GM18868 (cell line): ENCODE measurements at regions not wholly inside any gene's neighbourhood (a gene's known extent, or its start where the extent isn't known, plus 50 kb on each side); places are given as distances from the start of the nearest gene placed in this dataset.

Experiments used
- ATAC-seq: cut with Tn5 transposase; IDR thresholded peaks from one replicate; pipeline ENCODE4 v1.9.1; 2021; ENCODE audit warnings: mild to moderate bottlenecking, moderate library complexity; ENCODE audit not compliant: unreplicated experiment

GRCh38 chr3:99376926-99377325 lies 261.5 kb upstream of the COL8A1 start:
- ATAC-seq: no peak

GRCh38 chr3:99373846-99374210 lies 264.6 kb upstream of the COL8A1 start:
- no peak for ATAC-seq

- no peak for ATAC-seq
Observed at GRCh38 chr3:99373088-99373845, 265.1 kb upstream of the COL8A1 start.

GRCh38 chr3:99366663-99367429 lies 271.5 kb upstream of the COL8A1 start:
- ATAC-seq: no peak

GRCh38 chr3:99365979-99366378 lies 272.4 kb upstream of the COL8A1 start:
- ATAC-seq: no peak

DNA sequence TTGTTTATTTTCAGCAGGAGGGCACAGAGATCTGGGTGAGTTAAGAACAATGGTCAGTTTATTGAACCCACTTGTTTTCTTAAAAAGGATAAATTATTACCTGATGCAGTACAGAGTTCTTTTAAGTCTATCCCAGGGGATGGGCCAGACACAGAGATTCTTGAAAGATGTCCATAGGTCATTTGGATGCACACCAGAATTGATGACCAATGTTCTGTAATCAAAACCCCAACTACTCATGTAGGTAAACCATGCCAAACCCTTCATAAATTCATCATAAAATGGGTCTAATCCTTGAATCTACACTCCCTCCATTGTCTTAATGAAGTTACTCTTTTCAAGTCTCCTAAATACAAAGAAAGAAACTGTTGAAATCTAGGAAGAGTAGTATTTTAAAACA lies 273.0 kb upstream of the COL8A1 start:
- ATAC-seq: no peak

- no peak for ATAC-seq
Observed at GRCh38 chr3:99357131-99357530, 281.3 kb upstream of the COL8A1 start.

- no peak for ATAC-seq
Observed at GRCh38 chr3:99356696-99357095, 281.7 kb upstream of the COL8A1 start.

DNA sequence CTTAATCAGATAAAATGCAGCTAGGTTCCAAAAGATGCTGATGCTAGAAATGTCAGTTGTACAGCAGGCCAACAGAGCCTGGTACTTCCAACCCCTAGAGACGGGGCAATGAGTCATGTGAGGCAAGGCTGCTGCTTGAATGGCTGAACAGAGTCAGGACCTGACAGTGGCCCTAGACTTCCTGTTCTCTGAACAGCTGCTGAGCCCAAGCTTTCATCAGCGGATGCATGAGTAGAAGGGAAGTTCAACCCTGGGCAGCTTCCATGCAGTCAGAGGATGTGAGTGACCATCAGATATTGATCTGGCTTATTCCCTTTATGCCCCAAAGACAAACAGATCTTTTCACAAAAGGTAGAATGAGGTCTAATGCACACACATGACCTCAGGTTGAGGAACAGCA lies 282.9 kb upstream of the COL8A1 start:
- ATAC-seq: no peak

DNA sequence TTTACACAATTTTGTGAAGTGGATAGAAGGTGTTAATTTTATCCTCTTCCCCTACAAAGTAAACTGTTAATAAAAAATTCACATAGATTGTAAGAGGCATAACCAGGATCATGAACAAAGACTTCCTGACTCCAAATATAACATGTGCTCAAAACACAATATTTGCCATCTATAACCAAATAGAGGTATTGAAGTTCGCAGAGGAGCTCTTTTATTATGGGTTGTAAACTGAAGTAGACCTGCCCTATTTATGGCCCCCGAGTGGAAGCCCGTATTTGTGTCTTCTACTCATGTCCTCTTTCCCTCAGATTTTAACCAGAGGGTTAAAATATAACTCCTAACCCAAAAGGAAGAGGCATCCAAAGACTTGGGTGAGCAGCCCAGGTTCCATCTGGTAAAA lies 285.6 kb upstream of the COL8A1 start:
- no peak for ATAC-seq

DNA sequence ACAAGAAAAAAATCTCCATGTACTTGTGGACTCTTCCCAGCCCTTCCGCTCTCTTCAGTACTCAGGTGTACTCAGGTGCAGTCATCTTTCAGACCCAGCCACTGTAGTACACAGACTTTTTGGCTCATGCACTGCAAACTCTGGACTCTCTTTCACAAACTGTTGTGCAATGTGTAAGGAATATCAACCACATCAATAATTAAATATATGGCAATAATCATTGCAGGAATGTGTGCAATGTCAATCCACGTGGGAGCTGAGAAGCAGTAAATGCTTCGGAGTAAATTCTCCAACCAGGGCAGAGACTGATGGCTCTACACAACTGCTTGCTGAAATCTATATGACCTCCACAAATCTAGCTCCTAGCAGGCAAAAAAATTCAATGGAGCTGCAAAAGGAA lies 287.3 kb upstream of the COL8A1 start:
- ATAC-seq: no peak

DNA sequence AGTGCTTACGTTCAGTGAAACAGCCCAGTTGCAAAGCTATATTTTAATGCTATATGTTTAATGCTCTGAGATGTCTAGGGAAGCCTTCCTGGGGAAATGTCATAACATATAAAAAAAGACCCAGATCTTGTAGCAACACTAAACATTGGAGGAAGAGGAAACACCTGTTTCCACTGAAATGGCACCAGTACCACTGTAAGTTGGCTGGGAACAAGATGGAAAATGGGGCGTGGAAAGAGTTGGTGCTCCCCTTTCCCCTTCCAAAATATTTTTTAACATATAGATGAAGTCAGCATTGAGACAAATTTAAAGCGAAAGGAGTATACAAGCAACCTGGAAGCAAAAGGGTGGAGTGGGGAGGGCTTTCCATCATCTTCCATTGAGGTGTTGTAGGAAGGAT lies 289.9 kb upstream of the COL8A1 start:
- ATAC-seq: no peak

- no peak for ATAC-seq
Observed at GRCh38 chr3:99344216-99344615, 294.2 kb upstream of the COL8A1 start.

- no peak for ATAC-seq
Observed at GRCh38 chr3:99342383-99342782, 296.0 kb upstream of the COL8A1 start.

GRCh38 chr3:99339222-99339621 lies 299.2 kb upstream of the COL8A1 start:
- no peak for ATAC-seq

- ATAC-seq: no peak
Observed at GRCh38 chr3:99332718-99333117, 305.7 kb upstream of the COL8A1 start.

DNA sequence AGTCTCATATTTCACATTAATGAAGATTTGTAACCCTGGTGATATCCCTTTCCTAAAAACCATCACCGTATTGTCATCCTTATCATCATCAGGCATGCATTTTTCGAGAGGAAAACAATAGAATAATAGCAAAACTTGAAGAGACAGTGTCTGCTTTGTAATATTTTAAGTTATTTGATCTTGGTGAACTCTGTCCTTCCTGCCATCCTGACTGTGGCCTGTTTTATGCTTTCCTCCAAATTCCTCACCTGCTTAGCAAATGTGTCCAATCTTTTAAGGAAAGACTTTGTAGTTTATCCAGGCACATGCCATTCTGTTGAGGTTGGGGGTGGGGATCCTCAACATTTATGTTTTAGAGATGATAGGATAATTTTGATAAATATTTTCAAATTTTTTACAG lies 306.1 kb upstream of the COL8A1 start:
- ATAC-seq: no peak

DNA sequence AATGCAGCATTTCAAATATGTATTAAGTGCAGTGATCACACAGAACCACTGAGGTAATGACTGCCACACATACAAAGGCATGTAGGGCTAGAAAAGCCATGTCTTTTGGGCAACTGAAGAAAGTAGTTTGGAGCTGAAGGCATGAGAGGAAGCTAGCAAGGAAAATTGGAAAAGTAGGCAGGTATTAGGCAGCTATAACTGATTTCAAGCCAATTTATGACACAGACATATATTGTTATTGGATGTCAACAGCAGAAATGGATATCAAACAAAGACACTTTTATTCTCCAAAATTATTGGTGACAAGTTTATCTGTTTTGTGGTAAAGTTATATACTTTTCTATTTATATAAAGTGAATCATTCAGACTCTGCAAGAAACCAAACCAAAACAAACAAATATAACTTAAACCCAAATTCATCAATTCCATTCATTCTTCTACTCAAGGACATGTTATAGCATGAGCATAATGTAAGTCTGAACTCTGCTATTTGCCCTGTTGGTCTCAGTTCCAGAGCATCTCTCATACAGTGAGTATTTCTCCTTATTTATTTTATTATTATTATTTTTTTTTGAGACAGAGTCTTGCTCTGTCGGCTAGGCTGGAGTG lies 307.4 kb upstream of the COL8A1 start:
- ATAC-seq: no peak

DNA sequence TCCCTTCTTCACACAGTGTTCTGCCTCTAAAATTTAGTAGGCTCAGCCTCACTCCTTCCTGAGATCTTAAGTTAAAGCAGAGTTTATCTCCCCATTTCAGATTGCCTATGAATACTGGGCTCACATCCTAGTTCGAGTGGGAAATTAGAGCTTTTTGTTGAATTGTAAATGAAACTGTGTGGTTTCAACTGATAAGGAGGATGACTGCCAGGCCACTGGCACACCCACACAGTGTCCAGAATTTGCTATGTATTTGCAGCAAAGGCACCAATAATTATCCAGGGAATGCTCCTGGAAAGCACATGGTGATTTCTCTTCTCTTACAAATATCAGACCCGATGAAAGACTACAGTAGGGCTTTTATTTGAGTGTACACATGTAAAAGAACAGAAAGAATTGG lies 308.1 kb upstream of the COL8A1 start:
- no peak for ATAC-seq

- ATAC-seq: no peak
Observed at GRCh38 chr3:99325402-99325801, 313.0 kb upstream of the COL8A1 start.

- ATAC-seq: no peak
Observed at GRCh38 chr3:99324636-99325203, 313.7 kb upstream of the COL8A1 start.

DNA sequence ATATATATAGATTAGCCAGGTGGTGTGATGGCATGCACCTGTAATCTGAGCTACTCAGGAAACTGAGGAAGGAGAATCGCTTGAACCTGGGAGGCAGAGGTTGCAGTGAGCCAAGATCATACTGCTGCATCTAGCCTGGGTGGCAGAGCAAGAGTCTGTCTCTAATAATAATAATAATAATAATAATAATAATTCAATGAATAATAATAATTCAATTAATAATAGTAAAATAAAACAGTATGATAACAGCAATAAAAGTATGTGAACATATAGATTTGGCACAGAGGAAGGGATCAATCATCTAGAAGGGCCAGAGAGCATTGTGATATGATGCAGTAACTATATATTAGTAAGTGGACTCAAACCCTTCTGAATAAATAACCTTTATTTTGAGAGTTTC lies 314.5 kb upstream of the COL8A1 start:
- ATAC-seq: no peak
